Chondrocyte (in vitro differentiated cells): ENCODE measurements at regions not wholly inside any gene's neighbourhood (a gene's known extent, or its start where the extent isn't known, plus 50 kb on each side); places are given as distances from the start of the nearest gene placed in this dataset.

Experiments
- DNase-seq: peaks from one replicate; pipeline ENCODE4 v3.0.0; 2021; ENCODE audit warnings: mixed read lengths, low spot score
- H3K27ac Mint-ChIP-seq: one replicate; pipeline ENCODE4 v1.8.0; 2021; ENCODE audit warnings: mild to moderate bottlenecking, moderate library complexity, mixed read lengths; ENCODE audit not compliant: unreplicated experiment
- H3K27me3 Mint-ChIP-seq: 2 replicates; pipeline ENCODE4 v1.8.0; 2021; ENCODE audit warnings: low read depth, mixed read lengths
- H3K36me3 Mint-ChIP-seq: 2 replicates; pipeline ENCODE4 v1.8.0; 2021; ENCODE audit warnings: low read depth, mixed read lengths
- H3K4me1 Mint-ChIP-seq: 2 replicates; pipeline ENCODE4 v1.8.0; 2021; ENCODE audit warnings: low read depth, mild to moderate bottlenecking, mixed read lengths
- H3K4me3 Mint-ChIP-seq: one replicate; pipeline ENCODE4 v1.8.0; 2021; ENCODE audit warnings: mild to moderate bottlenecking, moderate library complexity, mixed read lengths; ENCODE audit not compliant: unreplicated experiment
- H3K9me3 Mint-ChIP-seq: 2 replicates; pipeline ENCODE4 v1.8.0; 2021; ENCODE audit warnings: low read depth, mixed read lengths
- CTCF ChIP-seq: fragments of 200-600 bp; sonication (generic); IDR thresholded peaks from 2 replicates; pipeline ENCODE4 v1.5.0; 2021; ENCODE audit warnings: antibody characterized with exemption, mild to moderate bottlenecking, moderate library complexity

DNA sequence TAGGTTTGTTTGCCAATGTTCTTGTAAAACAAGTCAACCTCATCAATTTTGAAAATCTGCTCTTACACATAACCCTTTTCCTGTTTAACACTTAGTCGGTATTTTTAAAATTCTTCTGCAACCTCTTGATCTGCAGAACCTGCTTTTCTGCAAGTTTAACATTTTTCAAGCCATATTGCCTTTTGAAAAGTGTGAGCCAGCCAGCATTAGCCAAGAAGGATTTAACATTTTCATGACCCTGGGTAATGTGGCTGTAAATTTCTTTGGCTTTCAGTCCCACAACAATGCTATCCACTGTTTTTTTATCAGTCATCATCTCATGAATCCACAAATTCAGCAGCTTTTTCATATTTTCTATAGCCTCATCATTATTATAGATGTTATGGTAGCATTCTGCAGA is 956.5 kb downstream of the FAT4 start:
- Mint-ChIP-seq H3K36me3 (no peaks in the 10 kb centered on the region), H3K27me3 (peaks cover 4% of the 10 kb centered on the region), H3K4me1 (no peaks in the 10 kb centered on the region), H3K4me3 (no peak overlapping the region), H3K27ac (no peak overlapping the region), H3K9me3 (no peaks in the 10 kb centered on the region)
- no peak for DNase-seq
- TF ChIP-seq CTCF = no peak

DNA sequence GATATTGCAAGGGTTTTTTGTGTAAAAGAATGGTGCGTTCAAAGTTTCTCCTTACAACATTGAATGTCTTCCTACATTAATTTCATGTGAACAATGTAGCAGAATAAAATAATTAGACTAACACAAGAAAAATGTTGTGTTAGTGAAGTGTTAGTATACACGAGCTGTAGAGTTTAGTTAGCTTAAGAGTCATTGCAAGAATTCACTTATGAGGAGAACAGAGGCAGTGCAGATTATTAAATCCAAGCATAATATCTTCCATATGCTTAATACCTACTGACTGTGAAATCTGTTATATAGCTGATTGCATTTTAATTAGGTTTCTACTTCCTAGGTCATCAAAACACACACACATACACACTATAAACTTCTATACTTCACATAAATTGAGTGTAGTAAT is 959.0 kb downstream of the FAT4 start:
- no peak for DNase-seq
- Mint-ChIP-seq H3K36me3 (no peaks in the 10 kb centered on the region), H3K4me1 (peaks cover 2% of the 10 kb centered on the region), H3K27ac (no peak overlapping the region), H3K27me3 (peaks cover 7% of the 10 kb centered on the region), H3K9me3 (no peaks in the 10 kb centered on the region), H3K4me3 (no peak overlapping the region)
- TF ChIP-seq CTCF = no peak

- H3K4me1 Mint-ChIP-seq = no peaks in the 10 kb centered on the region
- no peaks in the 10 kb centered on the region for H3K36me3 Mint-ChIP-seq
- H3K4me3 Mint-ChIP-seq = no peak overlapping the region
- DNase-seq = no peak
- TF ChIP-seq CTCF = no peak
- H3K27ac Mint-ChIP-seq = no peak overlapping the region
- H3K9me3 Mint-ChIP-seq = no peaks in the 10 kb centered on the region
- peaks cover 6% of the 10 kb centered on the region for H3K27me3 Mint-ChIP-seq
Measured at GRCh38 chr4:126291886-126292285, 977.1 kb downstream of the FAT4 start.

DNA sequence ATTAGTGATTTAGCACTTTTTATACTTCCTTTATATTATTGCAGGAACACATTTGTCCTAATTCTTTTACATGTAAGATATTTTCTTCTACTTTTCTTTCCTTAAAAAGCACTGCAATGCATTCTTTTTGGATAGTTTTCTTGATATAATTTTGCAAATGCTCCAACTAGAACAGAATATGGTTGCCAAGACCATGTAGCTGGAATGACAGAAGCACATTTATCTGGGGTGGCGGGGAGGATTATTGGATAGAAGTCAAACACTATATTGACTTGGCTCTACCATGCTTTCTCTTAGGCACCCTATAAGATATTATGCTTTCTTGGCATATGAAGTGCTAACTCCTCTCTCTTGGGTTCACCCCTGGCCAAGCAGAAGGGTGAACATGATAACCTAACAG is 983.5 kb downstream of the FAT4 start:
- H3K27ac Mint-ChIP-seq = no peak overlapping the region
- no peak overlapping the region for H3K4me3 Mint-ChIP-seq
- TF ChIP-seq CTCF = no peak
- no peak for DNase-seq
- H3K27me3 Mint-ChIP-seq = peaks cover 3% of the 10 kb centered on the region
- H3K36me3 Mint-ChIP-seq = no peaks in the 10 kb centered on the region
- peaks cover 17% of the 10 kb centered on the region for H3K9me3 Mint-ChIP-seq
- no peaks in the 10 kb centered on the region for H3K4me1 Mint-ChIP-seq

DNA sequence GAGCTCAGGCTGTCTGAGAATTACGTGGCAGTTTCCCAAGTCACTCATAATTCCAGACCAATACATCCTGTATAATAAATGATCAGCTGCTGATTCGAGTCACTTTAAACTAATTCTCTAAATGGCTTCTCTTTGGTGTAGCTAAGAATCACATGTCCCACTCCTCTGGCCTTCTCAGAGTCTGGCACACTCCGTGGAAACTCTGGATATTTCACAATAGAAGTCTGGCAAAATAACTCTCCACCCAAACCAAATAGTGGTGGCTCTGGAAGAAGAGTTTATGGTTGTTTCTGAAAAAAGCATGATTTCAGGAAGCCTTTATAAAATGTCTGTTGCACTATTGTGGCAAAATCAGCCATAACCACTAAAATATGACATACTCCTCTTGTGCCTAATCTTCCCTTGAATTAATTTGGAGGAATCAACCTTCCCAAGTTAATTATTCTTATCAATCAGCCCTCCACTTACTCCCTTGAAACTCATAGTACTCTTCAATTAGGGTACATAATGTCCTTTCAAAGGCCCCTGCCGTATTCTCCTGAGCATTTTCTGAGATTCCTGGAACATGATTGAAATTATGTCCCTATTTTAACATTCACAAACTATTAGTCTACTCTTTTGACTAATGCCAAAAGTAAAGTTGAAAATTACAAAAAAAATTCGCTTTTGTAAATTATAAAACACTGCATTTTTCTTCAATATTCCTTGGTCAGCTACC is 991.6 kb downstream of the FAT4 start:
- no peak for TF ChIP-seq CTCF
- H3K27ac Mint-ChIP-seq = no peak overlapping the region
- no peaks in the 10 kb centered on the region for H3K36me3 Mint-ChIP-seq
- no peak overlapping the region for H3K4me3 Mint-ChIP-seq
- no peaks in the 10 kb centered on the region for H3K27me3 Mint-ChIP-seq
- no peak for DNase-seq
- H3K9me3 Mint-ChIP-seq = peaks cover 9% of the 10 kb centered on the region
- H3K4me1 Mint-ChIP-seq = no peaks in the 10 kb centered on the region
